Caco-2 (cell line): ENCODE measurements at regions not wholly inside any gene's neighbourhood (a gene's known extent, or its start where the extent isn't known, plus 50 kb on each side); places are given as distances from the start of the nearest gene placed in this dataset.

Experiments
- BruUV-seq: library from RNA; stranded (reverse); fragments of 400-500 nt; replicated peaks from 2 replicates; lab custom pipeline; 2021; lab: Mats Ljungman, UMichigan
- CTCF ChIA-PET: fragments of 300-600 bp; sonication (Branson Sonifier 250); formaldehyde crosslinking; loops from one replicate; lab custom pipeline; 2022; ENCODE audit warnings: antibody characterized with exemption; lab: Charles Lee
- POLR2A ChIA-PET: fragments of 300-600 bp; sonication (Branson Sonifier 250); formaldehyde crosslinking; loops from one replicate; lab custom pipeline; 2022; ENCODE audit warnings: antibody characterized with exemption; lab: Charles Lee
- DNase-seq, 2 experiments: peaks; one replicate each; pipeline versions ENCODE4 v3.0.0 to v3.0.0-alpha.2; 2020 to 2022
- H3K27me3 ChIP-seq: replicated peaks from 2 replicates; pipeline ENCODE4 v1.6.0; 2011; ENCODE audit warnings: low read length; ENCODE audit not compliant: control insufficient read depth, insufficient read depth
- H3K36me3 ChIP-seq: 2 replicates; pipeline ENCODE4 v1.5.1; 2011; ENCODE audit warnings: low read length; ENCODE audit not compliant: control insufficient read depth, insufficient read depth
- H3K4me1 ChIP-seq: fragments of 250-450 bp; sonication (Bioruptor Pico); 2 replicates; pipeline ENCODE4 v1.5.1; 2020; ENCODE audit warnings: mild to moderate bottlenecking
- H3K4me3 ChIP-seq: 2 replicates; pipeline ENCODE4 v1.5.1; 2011; ENCODE audit warnings: low read depth, mild to moderate bottlenecking, control low read depth, low read length
- H3K9me3 ChIP-seq: fragments of 250-450 bp; sonication (Bioruptor Pico); 2 replicates; pipeline ENCODE4 v1.5.1; 2020; ENCODE audit warnings: mild to moderate bottlenecking, moderate library complexity
- H3K27ac Mint-ChIP-seq: one replicate; pipeline ENCODE4 v1.8.0; 2022; ENCODE audit warnings: mixed read lengths; ENCODE audit not compliant: unreplicated experiment
- H3K27me3 Mint-ChIP-seq: one replicate; pipeline ENCODE4 v1.8.0; 2022; ENCODE audit warnings: mixed read lengths; ENCODE audit not compliant: insufficient read depth, unreplicated experiment
- H3K36me3 Mint-ChIP-seq: one replicate; pipeline ENCODE4 v1.8.0; 2022; ENCODE audit warnings: mild to moderate bottlenecking, mixed read lengths; ENCODE audit not compliant: insufficient read depth, unreplicated experiment
- H3K4me1 Mint-ChIP-seq: one replicate; pipeline ENCODE4 v1.8.0; 2022; ENCODE audit warnings: low read depth, mixed read lengths; ENCODE audit not compliant: unreplicated experiment
- H3K4me3 Mint-ChIP-seq: one replicate; pipeline ENCODE4 v1.8.0; 2022; ENCODE audit warnings: mild to moderate bottlenecking, moderate library complexity, mixed read lengths; ENCODE audit not compliant: unreplicated experiment
- H3K9me3 Mint-ChIP-seq: one replicate; pipeline ENCODE4 v1.8.0; 2022; ENCODE audit warnings: mixed read lengths; ENCODE audit not compliant: unreplicated experiment
- intact Hi-C: fragments of 100-400 bp; cut with micrococcal nuclease; formaldehyde crosslinking; loops from one replicate; pipeline ENCODE4 v1.10.0; 2022; ENCODE audit not compliant: unreplicated experiment
- TF ChIP-seq, protein P1 (sequence below), 2 experiments: fragments of 200-600 bp in 1 of 2; IDR thresholded peaks; 1 replicate in 1 of 2; 2 replicates in 1 of 2; pipeline versions ENCODE4 v1.5.1 to v1.8.0; 2011 to 2022; ENCODE audit warnings: antibody characterized with exemption in 1 of 2, control low read depth in 1 of 2, inconsistent platforms in 1 of 2, low read depth in 1 of 2, low read length in 1 of 2, mild to moderate bottlenecking in 1 of 2, moderate library complexity in 1 of 2; ENCODE audit not compliant: insufficient read depth in 1 of 2, severe bottlenecking in 1 of 2, unreplicated experiment in 1 of 2

DNA sequence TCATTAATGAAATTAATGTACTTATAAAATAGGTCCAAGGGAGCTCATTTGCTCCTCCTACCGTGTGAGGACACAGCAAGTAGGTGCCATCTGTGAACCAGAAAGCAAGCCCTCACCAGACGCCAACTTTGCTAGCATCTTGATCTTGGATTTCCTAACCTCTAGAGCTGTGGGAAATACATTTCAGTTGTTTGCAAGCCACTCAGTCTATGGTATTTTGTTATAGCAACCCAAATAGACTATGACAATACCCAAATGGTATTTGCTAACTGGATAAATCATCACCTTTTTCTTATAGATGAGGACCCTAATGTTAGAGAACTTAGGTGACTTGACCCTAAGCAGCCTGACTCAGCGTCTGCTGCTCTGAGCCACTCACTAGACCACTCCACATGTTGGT lies 379.6 kb downstream of the HRH4 start:
- no TSS peak for BruUV-seq
- Mint-ChIP-seq H3K9me3 (no peaks in the 10 kb centered on the region), H3K27me3 (peaks cover 3% of the 10 kb centered on the region), H3K4me1 (peaks cover 6% of the 10 kb centered on the region), H3K27ac (no peak overlapping the region), H3K4me3 (no peak overlapping the region), H3K36me3 (no peaks in the 10 kb centered on the region)
- Histone ChIP-seq H3K9me3 (no peaks in the 10 kb centered on the region), H3K4me1 (no peaks in the 10 kb centered on the region), H3K4me3 (no peak overlapping the region), H3K27me3 (no peaks in the 10 kb centered on the region), H3K36me3 (no peaks in the 10 kb centered on the region)
- DNase-seq: no peak
- TF ChIP-seq, protein P1, sequence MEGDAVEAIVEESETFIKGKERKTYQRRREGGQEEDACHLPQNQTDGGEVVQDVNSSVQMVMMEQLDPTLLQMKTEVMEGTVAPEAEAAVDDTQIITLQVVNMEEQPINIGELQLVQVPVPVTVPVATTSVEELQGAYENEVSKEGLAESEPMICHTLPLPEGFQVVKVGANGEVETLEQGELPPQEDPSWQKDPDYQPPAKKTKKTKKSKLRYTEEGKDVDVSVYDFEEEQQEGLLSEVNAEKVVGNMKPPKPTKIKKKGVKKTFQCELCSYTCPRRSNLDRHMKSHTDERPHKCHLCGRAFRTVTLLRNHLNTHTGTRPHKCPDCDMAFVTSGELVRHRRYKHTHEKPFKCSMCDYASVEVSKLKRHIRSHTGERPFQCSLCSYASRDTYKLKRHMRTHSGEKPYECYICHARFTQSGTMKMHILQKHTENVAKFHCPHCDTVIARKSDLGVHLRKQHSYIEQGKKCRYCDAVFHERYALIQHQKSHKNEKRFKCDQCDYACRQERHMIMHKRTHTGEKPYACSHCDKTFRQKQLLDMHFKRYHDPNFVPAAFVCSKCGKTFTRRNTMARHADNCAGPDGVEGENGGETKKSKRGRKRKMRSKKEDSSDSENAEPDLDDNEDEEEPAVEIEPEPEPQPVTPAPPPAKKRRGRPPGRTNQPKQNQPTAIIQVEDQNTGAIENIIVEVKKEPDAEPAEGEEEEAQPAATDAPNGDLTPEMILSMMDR (IDR thresholded peaks at IDR 0.05; ENCODE audit: insufficient read depth in 1 of 2, low read depth in 1 of 2, low read length in 1 of 2, severe bottlenecking in 1 of 2, unreplicated experiment in 1 of 2): no peak
- ChIA-PET CTCF (no interaction called here), POLR2A (no interaction called here)
- intact Hi-C loops: no loop called here

DNA sequence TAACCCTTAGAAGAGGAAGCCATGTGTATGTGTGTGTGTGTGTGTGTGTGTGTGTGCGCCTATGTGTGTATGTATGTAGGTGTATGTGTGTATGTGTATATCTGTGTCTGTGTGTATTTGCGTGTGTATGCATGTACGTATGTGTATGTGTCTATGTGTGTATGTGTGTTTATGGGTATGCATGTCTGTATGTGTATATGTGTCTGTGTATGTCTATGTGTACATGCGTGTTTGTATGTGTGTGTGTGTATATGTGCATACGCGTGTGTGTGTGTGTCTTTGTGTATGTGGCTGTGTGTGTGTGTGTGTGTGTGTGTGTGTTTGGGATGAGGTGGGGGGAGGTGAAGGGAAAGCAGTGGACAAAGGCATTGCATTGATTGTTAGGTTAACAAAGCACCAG lies 380.2 kb downstream of the HRH4 start:
- DNase-seq: no peak
- Mint-ChIP-seq H3K9me3 (no peaks in the 10 kb centered on the region), H3K4me3 (no peak overlapping the region), H3K4me1 (peaks cover 6% of the 10 kb centered on the region), H3K36me3 (no peaks in the 10 kb centered on the region), H3K27ac (no peak overlapping the region), H3K27me3 (peaks cover 3% of the 10 kb centered on the region)
- no peaks in the 10 kb centered on the region for H3K36me3 ChIP-seq
- POLR2A ChIA-PET: no interaction called here
- no peaks in the 10 kb centered on the region for H3K4me1 ChIP-seq
- no peaks in the 10 kb centered on the region for H3K27me3 ChIP-seq
- no peak overlapping the region for H3K4me3 ChIP-seq
- BruUV-seq: no TSS peak
- no peaks in the 10 kb centered on the region for H3K9me3 ChIP-seq
- intact Hi-C loops: no loop called here
- CTCF ChIA-PET: no interaction called here
- TF ChIP-seq, protein P1 (IDR thresholded peaks at IDR 0.05; ENCODE audit: insufficient read depth in 1 of 2, low read depth in 1 of 2, low read length in 1 of 2, severe bottlenecking in 1 of 2, unreplicated experiment in 1 of 2): no peak

DNA sequence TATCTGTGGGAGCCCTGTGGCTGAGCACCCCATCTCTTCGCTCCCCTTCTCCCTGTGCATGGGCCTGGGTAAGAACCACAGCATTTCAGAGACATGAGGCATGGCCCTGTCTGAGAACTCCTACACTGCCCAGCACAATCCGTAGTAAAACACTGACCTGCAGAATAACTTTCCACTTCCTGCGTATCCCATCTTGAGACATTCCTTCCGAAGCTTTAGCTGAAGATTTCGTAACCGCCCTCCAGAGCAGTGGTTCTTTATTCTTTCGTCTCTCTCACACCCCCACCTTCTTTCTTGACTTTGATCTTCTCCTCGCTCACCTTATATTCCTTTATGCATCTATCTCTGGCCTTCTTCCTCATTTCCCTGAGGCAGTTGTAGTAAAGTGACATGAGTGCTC lies 381.1 kb downstream of the HRH4 start:
- ChIA-PET CTCF (no interaction called here), POLR2A (no interaction called here)
- BruUV-seq: no TSS peak
- Histone ChIP-seq H3K9me3 (no peaks in the 10 kb centered on the region), H3K4me3 (no peak overlapping the region), H3K4me1 (no peaks in the 10 kb centered on the region), H3K36me3 (no peaks in the 10 kb centered on the region), H3K27me3 (no peaks in the 10 kb centered on the region)
- Mint-ChIP-seq H3K9me3 (no peaks in the 10 kb centered on the region), H3K36me3 (no peaks in the 10 kb centered on the region), H3K27ac (no peak overlapping the region), H3K27me3 (peaks cover 3% of the 10 kb centered on the region), H3K4me3 (no peak overlapping the region), H3K4me1 (peaks cover 6% of the 10 kb centered on the region)
- TF ChIP-seq, protein P1 (IDR thresholded peaks at IDR 0.05; ENCODE audit: insufficient read depth in 1 of 2, low read depth in 1 of 2, low read length in 1 of 2, severe bottlenecking in 1 of 2, unreplicated experiment in 1 of 2): no peak
- intact Hi-C loops: no loop called here
- no peak for DNase-seq
